NCI-H146 (cell line): ENCODE measurements at regions not wholly inside any gene's neighbourhood (a gene's known extent, or its start where the extent isn't known, plus 50 kb on each side); places are given as distances from the start of the nearest gene placed in this dataset.

Source experiments
- DNase-seq: peaks from one replicate; lab custom pipeline; 2025; lab: John Stamatoyannopoulos, UW

GRCh38 chr12:126095748-126096510 lies 1030.7 kb downstream of the AACS start:
- DNase-seq, result no peak

- no peak for DNase-seq
Measured at GRCh38 chr12:126106706-126107105, 1041.5 kb downstream of the AACS start.

- DNase-seq, result no peak
Measured at GRCh38 chr12:126107659-126108058, 1042.4 kb downstream of the AACS start.

GRCh38 chr12:126108247-126108646 lies 1043.0 kb downstream of the AACS start:
- no peak for DNase-seq

- no peak for DNase-seq
Measured at GRCh38 chr12:126112141-126112540, 1046.9 kb downstream of the AACS start.

- no peak for DNase-seq
Measured at GRCh38 chr12:126112849-126113248, 1047.6 kb downstream of the AACS start.

GRCh38 chr12:126114441-126114840 lies 1049.2 kb downstream of the AACS start:
- no peak for DNase-seq

- DNase-seq, result no peak
Measured at GRCh38 chr12:126117502-126117901, 1052.3 kb downstream of the AACS start.

- no peak for DNase-seq
Measured at GRCh38 chr12:126139355-126139754, 1074.1 kb downstream of the AACS start.

- DNase-seq, result no peak
Measured at GRCh38 chr12:126144603-126145002, 1079.4 kb downstream of the AACS start.

- DNase-seq, result no peak
Measured at GRCh38 chr12:126147321-126147720, 1082.1 kb downstream of the AACS start.

GRCh38 chr12:126156806-126157574 lies 1091.8 kb downstream of the AACS start:
- DNase-seq, result no peak

- no peak for DNase-seq
Measured at GRCh38 chr12:126157575-126157966, 1092.3 kb downstream of the AACS start.

- no peak for DNase-seq
Measured at GRCh38 chr12:126159139-126159538, 1093.9 kb downstream of the AACS start.

GRCh38 chr12:126160912-126161311 lies 1095.7 kb downstream of the AACS start:
- no peak for DNase-seq

GRCh38 chr12:126163984-126164383 lies 1098.7 kb downstream of the AACS start:
- DNase-seq, result no peak

GRCh38 chr12:126171937-126172559 lies 1106.8 kb downstream of the AACS start:
- DNase-seq, result no peak

- DNase-seq, result no peak
Measured at GRCh38 chr12:126182619-126183236, 1117.5 kb downstream of the AACS start.

- DNase-seq, result no peak
Measured at GRCh38 chr12:126185025-126185424, 1119.8 kb downstream of the AACS start.

- DNase-seq, result no peak
Measured at GRCh38 chr12:126189856-126190255, 1124.6 kb downstream of the AACS start.

- no peak for DNase-seq
Measured at GRCh38 chr12:126191031-126191891, 1126.0 kb downstream of the AACS start.

- DNase-seq, result no peak
Measured at GRCh38 chr12:126191949-126192348, 1126.7 kb downstream of the AACS start.
